ENCODE measurements at regions not wholly inside any gene's neighbourhood (a gene's known extent, or its start where the extent isn't known, plus 50 kb on each side); places are given as distances from the start of the nearest gene placed in this dataset.
A peak's percentile ranks its signal among the peaks of the same experiment; 100 is the strongest.

DNA sequence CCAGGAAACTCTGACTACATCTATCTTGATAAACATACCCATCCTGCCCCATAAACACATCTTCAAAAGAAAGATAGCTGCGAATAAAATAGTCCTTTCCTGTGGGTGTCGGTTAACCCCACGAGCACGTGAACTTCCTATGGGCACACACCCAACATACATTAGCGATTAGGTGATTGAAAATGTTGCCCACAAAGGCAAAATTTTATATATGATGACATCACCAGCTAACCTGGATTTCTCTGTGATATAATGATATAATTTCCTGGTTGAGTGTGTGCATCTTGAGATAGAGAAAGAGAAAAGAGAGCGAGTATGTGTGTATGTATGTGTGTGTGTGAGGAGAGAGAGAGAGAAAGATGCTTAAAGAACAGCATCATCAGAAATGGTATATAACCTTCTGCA lies 296.1 kb downstream of the PTPRC start:
- peak; percentile 87 for DNase-seq

GRCh38 chr1:198935306-198935921 lies 296.6 kb downstream of the PTPRC start:
- peak; percentile 25 for DNase-seq

- DNase-seq = no peak
These were observed 297.7 kb downstream of the PTPRC start for GRCh38 chr1:198936371-198937083.

DNA sequence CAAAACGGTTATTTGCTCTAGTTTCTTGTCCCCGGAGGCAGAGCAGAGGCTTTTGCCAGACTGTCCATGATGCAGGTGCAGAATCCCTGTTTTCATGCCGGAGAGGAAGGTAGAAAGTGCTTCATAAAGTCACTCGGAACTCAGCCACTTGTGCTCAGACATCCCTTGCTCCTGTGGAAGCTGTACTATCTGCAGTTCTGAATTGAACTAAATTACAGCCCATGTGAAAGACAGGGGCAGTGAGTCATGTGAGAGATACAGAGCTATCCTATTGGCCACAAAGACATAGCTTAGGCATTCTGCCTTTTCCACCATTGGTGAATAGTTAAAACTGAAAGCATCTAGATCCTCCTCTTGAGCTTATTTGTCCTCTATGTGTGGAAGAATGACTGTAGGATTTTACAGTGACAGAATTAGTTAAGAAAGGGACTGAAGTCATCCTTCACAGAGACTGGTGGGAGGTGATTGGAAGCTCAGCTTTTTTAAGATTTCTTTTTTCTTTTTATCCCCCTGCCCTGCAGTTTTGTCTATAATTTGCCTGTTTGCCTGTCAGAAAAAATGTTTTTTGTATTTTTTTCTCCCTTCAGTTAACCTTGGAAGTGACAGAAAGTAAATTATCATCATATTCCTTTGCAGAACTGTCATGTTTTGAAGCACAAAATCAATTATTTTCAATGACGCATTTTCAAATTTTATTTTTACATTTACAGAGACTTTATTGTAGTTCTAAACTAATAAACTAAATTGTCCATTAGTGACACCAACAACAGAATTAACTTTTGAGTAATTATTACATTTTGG lies 298.6 kb downstream of the PTPRC start:
- DNase-seq = peak; percentile 51

GRCh38 chr1:198939286-198939685 lies 300.4 kb downstream of the PTPRC start:
- DNase-seq = no peak

GRCh38 chr1:198939956-198940355 lies 301.1 kb downstream of the PTPRC start:
- no peak for DNase-seq

DNA sequence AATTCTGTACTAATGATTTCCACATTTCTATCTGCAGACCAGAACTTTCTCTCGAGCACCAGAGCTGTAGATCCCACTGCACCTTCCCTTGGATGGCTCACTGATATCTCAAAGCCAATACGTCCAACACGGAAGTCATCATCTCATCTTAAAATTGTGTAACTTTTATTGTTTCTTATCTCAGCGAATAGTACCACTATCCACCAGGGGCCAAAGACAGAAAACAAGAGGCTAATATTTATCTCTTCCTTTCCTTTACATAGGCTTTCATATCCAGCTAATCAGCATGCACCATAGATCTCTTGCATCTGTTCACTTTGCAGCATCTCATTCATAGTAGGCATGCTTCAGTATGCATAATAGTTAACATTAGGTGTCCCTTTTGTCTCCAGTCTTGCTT lies 303.6 kb downstream of the PTPRC start:
- DNase-seq = no peak

GRCh38 chr1:198943484-198944187 lies 304.8 kb downstream of the PTPRC start:
- DNase-seq = no peak

DNA sequence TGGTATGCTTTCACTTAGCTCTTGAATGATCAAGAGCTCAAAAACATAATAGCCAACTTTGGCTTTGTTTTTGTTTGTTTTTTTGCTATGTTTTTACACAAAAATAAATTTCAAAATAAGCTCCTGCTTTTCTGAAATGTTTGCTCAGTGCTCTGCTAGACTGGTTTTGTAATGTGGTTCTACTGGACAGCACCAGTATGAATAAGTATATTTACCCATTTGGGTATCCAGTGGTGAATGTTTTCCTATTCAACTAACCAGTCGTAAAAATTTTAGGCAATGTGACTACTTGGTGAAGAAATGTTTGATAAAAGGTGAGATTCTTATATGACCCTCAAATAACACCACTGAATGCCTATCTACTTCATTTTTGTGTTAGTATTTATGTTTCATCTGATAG lies 308.6 kb downstream of the PTPRC start:
- DNase-seq = no peak

DNA sequence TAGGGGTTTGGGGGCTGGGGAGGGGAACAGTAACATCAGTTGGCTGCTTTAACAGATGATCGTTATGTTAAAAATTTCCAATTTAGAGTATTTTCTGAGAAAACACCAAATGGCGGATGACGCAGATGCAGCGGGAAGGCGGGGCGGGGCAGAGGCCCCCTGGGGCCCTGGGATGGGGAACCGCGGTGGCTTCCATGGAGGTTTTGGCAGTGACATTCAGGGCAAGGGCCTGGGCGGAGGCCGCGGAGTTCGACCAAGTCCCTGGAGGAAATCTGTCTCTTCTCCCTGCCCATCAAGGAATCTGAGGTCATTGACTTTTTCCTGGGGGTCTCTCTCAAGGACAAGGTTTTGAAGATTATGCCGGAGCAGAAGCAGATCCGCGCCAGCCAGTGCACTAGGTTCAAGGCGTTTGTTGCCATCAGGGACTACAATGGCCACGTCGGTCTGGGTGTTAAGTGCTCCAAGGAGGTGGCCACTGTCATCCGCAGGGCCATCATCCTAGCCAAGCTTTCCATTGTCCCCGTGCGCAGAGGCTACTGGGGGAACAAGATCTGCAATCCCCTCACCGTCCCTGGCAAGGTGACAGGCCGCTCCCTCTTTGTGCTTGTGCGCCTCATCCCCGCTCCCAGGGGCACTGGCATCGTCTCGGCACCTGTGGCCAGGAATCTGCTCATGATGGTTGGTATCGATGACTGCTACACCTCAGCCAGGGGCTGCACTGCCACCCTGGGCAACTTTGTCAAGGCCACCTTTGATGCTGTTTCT lies 310.2 kb downstream of the PTPRC start:
- DNase-seq = no peak

DNA sequence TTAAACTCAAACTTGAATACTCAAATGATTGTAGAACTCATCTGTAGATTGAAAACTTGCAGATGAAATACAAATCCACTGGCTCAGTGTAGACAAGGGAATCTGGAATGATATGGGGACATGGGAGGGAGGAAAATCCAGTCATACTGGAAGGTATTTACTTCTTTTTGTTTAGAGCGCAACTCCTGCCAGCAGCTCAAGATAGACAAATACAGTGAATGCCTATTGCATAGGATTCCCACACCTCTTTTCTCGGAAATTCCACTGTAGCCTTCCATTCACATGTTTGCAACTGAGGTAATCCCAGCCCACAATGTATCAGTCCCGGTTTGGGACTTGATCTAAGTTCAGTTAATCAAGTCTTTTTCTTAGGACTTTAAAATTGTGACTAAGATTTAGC lies 311.2 kb downstream of the PTPRC start:
- DNase-seq = no peak

DNA sequence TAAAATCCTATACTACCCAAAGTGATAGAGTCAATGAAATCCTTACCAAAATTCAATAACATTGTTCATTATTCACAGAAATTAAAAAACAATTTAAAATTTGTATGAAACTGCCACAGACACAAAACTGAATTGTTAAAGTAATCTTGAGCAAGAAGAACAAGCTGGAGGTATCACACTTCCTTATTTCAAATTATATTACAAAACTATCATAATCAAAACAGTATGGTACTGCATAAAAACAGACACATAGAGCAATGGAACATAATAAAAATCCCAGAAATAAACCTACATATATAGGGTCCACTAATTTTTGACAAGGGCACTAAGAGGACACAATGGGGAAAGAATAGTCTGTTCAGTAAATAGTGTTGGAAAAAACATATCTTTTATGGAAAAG lies 316.2 kb downstream of the PTPRC start:
- no peak for DNase-seq

GRCh38 chr1:198957044-198957443 lies 318.2 kb downstream of the PTPRC start:
- DNase-seq = no peak

DNA sequence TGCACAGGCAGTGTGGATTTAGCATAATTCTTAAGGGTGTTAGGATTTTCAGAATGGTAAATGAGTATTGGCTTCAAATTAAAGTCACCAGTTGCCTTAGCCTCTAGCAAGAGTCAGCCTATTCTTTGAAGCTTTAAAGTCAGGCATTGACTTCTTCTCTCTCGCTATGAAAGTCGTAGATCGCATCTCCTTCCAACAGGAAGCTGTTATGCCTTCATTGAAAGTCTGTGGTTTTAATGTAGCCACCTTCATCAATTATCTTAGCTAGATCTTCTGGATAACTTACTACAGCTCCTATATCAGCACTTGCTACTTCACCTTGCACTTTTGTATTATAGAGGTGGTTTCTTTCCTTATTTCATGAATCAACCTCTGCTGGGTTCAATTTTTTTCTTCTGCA lies 320.2 kb downstream of the PTPRC start:
- DNase-seq = peak; percentile 32

DNA sequence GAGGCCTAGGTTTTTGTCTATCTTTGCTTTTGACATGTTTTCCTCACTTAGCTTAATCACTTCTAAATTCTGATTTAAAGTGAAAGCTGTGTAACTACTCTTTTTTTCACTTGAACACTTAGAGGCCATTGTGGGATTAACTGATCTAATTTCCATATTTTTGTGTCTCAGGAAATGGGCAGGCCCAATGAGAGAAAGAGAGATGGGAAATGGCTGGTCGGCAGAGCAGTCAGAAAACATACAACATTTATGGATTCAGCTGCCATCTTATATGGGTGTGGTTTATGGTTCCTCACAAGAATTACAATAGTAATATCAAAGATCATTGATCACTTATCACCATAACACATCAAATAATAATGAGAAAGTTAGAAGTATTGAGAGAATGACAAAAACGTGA lies 320.8 kb downstream of the PTPRC start:
- no peak for DNase-seq

- DNase-seq = peak; percentile 1
These were observed 325.0 kb downstream of the PTPRC start for GRCh38 chr1:198963796-198964195.

GRCh38 chr1:198966519-198966918 lies 327.7 kb downstream of the PTPRC start:
- DNase-seq = no peak

DNA sequence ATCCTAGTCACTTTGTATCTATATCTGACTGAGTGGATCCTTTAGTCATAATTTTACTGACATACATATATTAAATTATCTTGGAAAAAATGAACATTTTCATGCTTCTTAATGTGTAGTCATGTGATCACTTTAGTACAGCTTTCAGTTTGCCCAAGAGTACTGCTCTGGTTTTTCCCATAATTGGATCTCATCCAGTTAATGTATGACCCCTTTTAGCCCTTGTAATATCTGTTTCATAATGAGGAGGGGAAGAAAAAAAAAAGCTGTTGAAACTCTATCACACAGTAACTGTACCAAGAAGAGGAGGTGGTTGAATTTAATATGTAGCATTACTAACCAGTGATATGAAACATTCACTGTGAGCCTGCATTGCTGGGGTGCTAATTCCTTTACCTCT lies 328.7 kb downstream of the PTPRC start:
- DNase-seq = no peak

- DNase-seq = no peak
These were observed 330.0 kb downstream of the PTPRC start for GRCh38 chr1:198968866-198969265.

DNA sequence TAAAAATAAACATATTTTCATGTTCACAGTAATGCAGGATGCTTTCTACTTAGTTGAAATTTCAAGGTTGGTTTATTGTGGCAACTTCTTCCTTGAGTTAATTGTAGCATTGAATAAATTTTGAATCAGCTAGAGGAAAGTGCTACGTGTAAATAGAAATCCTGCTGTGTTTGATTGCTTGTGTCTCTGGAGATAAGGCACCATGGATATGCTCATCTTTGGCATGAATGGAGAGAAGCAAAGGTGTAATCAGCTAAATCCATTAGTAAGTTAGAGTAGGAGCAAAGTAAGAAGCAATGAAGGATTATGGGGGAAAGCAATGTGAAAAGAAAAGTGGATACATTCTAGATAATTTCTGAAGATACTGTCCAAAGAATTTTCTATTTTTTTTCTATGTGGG lies 331.1 kb downstream of the PTPRC start:
- no peak for DNase-seq

DNA sequence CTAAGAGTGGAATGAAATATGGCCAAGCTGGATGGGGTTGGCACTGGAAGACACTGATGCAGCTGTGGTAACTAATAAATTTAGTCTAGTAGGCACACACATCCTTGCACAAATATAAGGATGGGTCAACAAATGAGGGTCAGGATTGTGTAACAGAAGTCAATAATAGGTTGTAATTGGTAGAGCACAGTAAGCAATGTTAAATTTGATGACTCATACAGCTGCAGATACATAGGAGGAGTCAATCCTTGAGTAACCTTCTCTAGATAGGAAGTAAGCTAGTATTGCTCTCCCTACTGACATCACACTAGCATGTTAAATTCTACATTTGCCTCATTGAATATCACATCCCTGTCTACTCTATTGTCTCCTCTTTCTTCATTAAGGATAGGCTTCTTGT lies 332.1 kb downstream of the PTPRC start:
- no peak for DNase-seq

DNA sequence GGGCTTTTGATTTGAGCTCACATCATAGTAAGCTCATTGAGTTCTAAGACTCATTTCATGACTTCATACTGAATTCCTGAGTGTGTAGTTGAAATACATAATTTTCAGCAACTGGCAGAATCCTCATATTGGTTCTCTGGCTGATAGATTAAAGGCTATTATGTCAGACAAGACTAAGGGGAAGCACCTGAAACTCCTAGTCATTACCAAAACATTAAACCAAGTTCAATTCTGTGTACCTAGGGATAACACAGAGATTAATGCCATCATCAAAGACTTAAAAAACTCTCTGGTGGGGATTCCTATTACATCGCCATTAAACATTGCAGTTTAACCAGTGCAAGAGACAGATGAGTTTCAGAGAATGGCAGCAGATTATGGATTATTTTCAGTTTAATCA lies 339.1 kb downstream of the PTPRC start:
- no peak for DNase-seq

DNA sequence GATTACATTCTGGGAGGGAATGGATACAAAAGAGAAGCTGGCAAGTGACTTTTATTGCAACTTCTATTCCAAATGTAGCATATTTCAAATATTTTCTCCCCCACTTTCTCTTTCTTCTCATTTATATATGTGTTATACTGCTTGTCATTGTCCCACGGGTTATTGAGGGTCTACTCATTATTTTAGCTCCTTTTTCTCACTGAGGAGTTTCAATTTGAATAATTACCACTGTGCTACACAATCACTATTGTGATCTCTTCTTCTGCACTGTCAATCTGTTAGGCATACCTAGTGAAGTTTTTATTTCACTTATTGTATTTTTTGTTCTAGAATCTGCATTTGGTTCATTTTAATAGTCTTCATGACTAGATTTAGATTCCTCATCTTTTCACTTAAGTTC lies 339.7 kb downstream of the PTPRC start:
- DNase-seq = no peak

All from central memory CD4-positive, alpha-beta T cell (primary cell).